Cerebellar cortex (tissue), 1 donor: ENCODE measurements at regions not wholly inside any gene's neighbourhood (a gene's known extent, or its start where the extent isn't known, plus 50 kb on each side); places are given as distances from the start of the nearest gene placed in this dataset.

Source experiments
- DNase-seq: peaks from one replicate; pipeline ENCODE4 v3.0.0-alpha.2; 2015; ENCODE audit warnings: low spot score

DNA sequence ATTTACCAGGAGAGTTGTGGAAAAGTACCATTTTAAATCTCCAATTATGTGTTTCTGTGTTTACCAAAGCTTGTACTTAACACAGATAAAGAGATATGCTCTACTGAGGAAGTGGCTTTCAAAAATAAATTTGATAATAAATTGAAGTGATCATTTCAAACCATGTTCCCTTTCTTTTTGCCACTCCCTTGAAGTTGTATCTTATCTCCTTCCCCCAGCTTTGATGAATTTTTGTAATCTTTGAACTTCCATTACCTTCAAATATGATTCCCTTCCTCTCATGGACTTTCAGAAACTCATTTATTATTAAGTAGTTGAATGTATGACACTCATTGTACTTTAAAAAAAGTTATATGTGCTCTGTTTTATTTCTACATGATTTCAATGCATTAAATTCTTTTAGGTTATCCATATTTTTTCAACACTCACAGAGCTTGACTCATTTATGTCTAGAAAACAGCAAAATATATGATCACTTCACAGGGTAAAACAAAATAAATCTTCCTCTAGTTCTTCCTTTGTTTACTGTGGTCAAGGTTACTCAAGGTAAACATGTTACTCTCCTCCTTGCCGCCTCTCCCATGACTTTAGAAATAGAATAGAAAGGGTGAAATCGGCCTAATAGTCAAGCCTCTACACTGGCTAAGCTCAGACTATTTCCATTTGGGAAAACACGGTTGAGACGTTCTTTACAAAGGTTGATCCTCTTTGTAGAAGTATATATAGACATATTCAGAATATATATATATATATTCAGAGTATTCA is 251.2 kb upstream of the SPRY2 start:
- DNase-seq: no peak

- no peak for DNase-seq
Observed at GRCh38 chr13:80590551-80590950, 249.6 kb upstream of the SPRY2 start.

DNA sequence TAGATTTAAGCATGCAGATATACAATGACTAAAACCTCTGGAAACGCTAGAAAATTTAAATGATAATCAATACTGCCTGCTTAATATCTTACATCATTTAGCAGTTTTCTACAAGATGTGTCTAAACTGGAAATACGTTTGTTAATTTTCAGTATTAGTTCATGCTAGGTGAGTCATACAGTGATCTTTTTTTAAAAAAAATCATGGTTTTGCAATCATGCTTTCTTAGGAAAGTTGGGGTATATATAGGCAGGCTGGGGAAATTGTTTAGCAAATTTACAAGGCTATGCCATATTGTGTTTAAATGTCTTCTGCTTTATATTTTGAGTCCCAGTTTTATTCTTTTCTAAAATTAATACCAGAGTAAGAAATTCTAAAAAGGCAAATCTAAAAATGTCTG is 245.4 kb upstream of the SPRY2 start:
- DNase-seq: no peak

- DNase-seq: no peak
Observed at GRCh38 chr13:80585531-80585930, 244.6 kb upstream of the SPRY2 start.

DNA sequence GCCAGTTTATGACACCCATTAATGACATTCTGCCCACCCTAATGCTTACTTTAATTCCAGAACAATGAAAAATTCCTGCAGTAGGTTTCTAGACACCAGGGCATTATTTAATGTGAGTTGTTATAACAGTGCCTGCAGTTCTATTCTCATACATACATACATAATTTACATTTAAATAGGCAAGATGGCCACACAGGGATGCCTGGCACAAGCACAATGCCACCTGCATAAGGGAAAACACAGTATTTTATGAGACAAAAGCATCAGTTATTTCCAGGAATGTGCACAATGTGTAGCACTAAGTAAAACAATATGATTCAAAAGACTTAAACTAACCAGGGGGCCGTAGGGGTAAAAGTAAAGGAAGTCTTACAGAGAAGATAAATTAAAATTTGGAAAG is 243.9 kb upstream of the SPRY2 start:
- no peak for DNase-seq

- no peak for DNase-seq
Observed at GRCh38 chr13:80584306-80584705, 243.4 kb upstream of the SPRY2 start.

DNA sequence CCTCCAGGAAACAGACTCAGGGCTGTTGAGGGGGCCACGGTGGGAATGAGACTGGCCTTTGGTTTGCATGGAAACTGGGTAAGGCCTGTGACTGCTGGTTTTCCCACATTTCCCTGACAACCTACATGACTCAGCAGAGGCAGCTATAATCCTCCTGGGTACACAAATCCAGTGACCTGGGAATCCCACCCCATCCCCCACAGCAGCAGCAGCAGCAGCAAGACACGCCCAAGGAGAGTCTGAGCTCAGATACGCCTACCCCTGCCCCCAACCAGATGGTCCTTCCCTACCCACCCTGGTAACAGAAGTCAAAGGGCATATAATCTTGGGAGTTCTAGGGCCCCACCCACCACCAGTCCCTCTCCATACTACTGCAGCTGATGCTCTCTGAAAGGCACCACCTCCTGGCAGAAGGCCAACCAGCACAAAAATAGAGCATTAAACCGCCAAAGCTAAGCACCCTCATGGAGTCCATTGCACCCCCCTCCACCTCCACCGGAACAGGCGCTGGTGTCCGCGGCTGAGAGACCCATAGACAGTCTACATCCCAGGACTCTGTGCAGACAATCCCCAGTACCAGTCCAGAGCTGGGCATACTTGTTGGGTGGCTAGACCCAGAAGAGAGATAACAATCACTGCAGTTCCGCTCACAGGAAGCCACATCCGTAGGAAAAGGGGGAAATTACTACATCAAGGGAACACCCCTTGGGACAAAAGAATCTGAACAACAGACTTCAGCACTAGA is 237.2 kb upstream of the SPRY2 start:
- DNase-seq: no peak

GRCh38 chr13:80577285-80577684 is 236.4 kb upstream of the SPRY2 start:
- DNase-seq: no peak

- DNase-seq: no peak
Observed at GRCh38 chr13:80574113-80574850, 233.4 kb upstream of the SPRY2 start.

DNA sequence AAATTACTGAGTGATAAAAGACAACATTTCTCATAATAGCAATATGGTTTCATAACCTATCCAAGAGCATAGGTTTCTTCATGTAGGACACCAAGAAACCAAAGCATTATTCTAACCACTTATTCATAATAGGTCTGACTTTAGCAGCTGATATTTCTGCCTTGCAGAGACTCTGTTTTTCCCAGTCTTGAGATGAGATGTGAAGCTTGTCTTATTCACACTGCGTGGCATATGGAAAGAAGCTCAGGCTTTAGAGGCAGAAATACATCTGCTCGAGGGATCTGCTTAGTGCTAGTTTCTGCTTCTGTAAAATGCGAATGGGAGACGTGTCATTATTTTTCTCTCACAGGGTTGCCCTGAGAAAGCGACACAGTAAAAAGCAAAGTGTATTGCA is 232.0 kb upstream of the SPRY2 start:
- no peak for DNase-seq

DNA sequence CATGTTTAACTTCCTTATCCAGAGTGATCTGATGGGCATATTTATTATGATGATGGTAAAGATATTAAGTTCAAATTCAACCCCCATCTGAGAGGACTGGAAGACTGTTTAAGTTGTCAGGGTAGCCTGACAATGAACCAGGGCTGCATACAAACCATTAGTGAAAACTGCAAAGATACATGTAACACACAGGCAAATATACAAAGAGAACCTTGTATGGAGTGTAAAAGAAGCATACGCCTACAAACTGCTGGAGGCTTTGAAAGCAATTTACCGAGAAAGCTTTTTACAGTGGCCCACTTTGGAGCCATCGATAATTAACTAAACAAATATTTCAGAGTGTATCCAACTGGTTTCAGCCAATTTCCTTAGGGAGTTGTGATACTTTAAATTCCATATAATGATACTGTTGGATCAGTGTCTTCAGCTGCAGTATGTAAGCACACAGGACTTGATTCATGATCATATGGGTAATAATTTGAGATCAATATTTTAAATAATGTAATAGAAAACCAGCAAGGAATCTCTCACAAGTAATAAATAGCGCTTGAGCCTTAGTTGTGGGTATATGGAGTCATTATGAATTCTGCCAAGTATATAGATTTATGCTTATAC is 231.5 kb upstream of the SPRY2 start:
- DNase-seq: no peak

DNA sequence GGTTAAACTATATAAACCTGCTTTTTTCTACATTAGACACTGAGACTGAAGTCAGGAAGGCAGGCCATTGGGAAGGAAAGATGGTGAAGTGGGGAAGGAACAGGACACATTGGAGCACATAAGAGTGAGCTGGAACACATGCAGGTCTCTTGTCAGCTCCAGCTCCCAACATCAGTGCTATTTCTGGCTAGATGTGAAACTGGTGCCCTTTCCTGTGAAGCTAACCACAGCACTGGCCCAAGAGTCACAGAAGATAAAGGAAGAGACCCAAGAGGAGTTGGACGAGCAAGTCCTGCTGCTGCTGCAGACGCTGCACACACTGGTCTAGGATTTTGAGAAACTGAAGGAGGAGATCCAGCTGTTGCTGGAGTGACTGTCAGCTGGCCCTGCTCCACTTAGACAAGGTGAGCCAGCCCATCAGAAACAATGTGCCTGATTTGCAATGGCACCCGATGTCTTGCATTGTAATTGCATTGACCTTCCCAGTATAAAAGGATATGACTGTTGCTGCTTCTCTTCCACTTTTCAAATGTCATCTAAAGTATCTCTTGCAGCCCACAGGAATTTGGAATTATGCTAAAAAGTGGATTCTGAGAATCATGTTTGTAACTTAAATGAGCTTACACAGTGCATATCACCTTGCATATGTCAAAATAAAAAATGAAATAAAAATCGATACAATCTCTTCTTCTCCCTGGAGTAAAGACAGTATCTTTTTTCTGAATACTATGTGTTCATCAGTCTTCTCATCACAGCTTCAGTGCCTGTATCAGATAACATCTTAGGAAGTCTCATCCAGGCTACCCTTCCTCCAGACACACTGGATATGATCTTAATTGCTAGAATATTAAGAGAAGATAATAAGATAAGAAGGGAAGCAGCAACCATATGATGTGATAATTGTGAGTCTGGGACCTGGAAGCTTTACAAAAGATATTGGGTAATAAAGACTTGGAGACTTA is 230.7 kb upstream of the SPRY2 start:
- no peak for DNase-seq

DNA sequence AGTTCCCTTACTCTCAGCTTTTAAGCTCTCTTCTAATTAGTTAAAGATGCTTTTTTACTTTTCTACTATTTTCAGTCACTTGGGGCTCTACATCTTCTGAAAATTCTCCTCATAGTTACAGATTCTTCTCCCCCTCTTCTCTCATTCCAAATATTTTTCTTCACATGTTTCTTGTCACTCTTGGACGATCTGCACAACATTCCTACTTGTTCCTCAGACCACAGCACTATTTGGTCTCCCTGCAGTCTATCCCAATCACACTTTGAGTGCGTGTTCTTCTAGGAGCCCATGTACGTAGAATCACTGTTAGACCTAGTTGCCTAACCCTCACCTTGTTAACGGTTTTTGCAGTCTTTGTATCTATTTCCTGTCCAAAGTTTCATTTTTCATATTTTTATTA is 222.5 kb upstream of the SPRY2 start:
- no peak for DNase-seq

DNA sequence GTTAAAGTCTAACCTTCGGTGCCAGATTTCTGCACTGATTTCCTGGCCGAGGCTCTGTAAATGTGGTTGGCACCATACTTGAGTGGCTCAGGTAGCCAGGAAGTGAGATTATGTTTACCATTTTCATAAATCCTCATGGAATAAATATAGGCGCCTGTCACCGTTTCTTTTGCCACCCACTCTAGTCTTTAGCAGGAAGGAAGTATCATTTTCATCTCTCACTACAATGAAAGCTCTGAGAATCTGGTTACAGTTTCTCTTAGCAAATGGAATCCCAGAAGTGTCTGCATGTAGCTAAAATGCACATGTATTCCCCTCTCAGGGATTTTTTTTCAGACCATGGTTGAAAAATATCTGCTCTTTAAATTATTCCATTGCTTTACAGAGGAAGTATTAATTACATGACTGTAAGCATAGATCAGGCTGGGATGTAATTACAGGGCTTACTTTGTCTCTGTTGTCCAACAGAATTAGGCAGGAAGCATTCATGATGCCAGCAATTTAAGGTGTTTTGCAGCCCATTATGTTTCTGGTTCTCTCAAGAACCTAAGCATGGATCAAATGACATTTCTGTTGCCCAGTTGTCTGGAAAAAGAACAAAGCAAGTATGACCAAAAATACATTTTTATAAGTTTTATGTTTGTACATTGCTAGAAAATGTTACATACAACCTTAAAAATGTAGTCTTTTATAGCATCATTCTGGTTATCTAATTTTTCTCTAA is 221.7 kb upstream of the SPRY2 start:
- DNase-seq: peak; percentile 80

GRCh38 chr13:80560609-80561008 is 219.7 kb upstream of the SPRY2 start:
- DNase-seq: no peak

DNA sequence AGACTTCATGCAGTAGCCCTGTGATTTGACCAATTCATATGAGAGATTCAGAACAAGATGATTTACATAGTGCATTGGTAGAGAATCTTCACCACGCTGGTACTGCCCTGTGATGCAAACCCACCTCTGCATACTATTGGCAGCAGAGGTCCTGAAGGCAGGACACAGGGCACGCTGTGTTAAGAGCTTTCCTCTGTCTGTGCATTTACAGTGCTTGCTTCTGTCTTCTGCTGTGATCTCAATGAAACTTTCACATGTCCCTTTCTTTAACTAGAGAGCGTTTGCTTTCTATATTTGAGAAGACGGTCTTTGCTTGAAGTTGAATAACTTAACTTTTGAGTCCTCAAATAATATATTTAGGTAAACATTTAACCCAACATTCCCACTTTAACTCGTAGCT is 219.0 kb upstream of the SPRY2 start:
- DNase-seq: no peak

GRCh38 chr13:80558074-80558473 is 217.1 kb upstream of the SPRY2 start:
- DNase-seq: no peak

DNA sequence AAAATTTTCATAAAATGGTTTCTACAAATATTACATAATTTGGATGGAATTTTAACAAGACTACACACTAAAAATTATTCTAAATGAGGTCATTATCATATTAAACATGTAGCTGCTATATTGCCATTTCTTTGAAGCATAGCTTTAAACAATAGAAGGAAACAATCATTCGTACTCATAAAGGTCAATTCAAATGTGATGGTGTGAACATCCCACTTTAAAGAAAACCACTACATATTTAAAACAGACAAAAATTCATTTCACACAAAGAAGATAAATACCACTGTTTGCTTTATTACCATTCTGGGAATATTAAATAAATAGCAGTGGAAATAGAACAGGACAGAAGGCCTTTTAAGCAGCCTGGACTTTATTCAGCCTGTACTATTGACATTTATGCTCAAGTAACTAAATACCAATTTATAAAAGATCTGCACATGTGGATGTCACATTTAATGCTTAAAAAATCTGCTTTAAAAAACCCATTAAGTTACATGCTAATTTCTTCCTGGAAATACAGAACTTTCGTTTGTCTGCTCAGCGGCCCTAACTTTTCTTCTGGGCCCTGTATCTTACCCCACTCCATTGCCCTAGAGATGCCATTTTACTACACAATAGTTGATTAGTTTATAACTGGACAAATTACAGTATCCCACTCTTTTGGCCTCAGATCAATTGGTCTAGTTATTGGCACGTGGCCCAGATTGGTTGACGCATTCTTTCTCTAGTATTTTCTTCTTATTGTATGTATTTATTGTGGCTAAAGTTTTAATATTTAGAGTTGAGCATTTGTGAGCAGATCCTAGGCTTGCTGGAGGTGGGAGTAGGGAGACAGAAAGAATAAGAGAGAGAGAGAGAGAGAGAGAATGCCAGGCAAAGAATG is 215.1 kb upstream of the SPRY2 start:
- DNase-seq: no peak

DNA sequence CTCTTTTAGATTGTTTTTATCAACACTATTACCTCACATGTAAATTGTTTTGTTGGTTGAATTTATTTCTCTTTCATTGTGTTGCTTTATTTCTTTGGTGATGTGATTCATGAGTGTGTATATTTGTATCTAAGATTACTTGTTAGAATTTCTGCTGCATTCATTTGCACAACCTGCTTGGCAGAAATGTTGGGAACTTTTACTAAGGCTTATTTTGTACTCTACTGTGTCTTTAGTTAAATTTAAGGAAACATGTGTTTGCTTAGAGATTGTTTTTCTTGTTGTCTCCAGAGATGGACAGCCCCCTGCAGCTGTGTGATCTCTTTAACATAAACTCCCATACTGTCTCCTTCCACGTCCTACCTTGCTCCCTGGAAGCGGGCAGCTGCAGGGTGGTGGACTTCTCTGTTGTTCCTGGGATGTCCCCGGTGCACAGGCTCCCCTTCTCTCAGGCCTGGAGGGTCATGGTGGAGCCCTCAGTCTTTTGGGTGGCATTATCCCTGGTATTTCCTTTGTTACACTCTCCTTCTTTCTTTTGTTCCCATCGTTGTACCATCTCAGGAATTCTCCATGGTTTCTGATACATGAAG is 212.0 kb upstream of the SPRY2 start:
- no peak for DNase-seq
